Activated CD4-positive, alpha-beta T cell treated with anti-CD3 and anti-CD28 coated beads, Interleukin-2, Interleukin-6, amounts not matched to agents 100 ng/mL and 50 ng/mL, durations not matched to agents 16 hours and 8 hours (primary cell): ENCODE measurements at regions not wholly inside any gene's neighbourhood (a gene's known extent, or its start where the extent isn't known, plus 50 kb on each side); places are given as distances from the start of the nearest gene placed in this dataset.
A peak's percentile ranks its signal among the peaks of the same experiment; 100 is the strongest.

Experiments
- DNase-seq: peaks from one replicate; pipeline ENCODE4 v3.0.0-alpha.2; 2020

DNA sequence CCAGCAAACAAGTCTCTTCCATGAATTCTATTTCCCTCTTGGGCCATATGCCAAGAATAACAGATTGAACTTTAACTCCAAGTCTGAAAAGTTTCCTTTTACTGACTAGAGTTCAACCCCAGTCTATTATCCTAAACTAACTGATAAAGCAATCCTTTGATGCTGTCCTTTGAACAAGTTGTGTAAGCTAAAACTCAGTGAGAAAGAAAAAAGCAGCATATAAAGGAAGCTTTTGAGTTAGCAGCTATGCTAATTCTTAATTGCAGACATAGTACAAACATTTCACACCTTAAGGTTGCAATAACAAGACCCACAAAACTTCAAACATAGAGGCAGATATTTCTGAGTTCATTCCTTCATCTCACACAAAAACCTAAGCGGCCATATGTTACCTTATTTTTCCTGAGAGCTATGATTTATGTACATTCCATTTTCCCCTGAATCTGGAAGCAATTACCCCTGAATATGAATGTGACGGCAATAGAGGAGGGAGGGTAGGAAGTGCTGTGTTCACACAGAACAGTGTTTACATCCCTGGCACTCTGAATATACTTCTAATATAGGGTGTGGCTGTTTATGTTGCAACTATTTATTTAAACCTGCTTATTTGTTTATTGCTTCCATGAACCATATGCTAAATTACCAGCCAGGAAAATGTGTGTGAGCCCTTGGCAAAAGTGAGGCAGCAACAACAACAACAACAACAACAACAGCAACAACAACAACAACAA, 180.6 kb downstream of the IRS1 start:
- no peak for DNase-seq

DNA sequence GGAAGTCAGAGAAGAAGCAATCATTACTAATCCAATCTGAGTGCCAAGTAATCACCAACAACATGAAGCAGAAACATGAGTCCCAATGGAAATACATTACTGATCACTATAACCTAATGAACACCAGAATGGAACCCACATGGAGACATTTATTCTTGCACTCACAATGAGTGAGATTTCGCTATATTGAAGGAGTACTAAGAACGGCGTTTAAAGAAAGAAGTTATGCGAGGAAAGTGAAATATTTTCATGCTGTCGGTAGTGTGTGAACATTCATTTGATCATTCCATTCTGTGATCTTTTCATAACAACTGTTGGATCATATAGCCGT, 181.1 kb downstream of the IRS1 start:
- DNase-seq = no peak

DNA sequence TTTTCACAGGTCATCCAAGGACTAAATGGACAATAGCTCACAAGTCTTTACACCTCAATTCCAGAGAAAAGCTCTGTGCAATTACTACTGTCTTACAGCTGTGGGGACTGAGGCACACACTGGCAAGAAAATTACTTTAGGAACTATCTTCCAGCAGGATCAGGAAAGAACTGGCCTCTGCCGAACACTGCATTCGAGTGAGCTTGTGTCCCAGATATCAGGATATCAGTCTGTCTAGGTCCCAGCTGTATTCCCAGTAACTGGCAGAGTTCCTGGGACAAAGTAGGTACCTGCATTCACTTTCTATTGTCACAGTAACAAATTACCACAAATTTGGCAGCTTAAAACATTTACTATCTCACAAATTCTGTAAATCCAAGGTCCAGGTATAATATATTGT, 183.7 kb downstream of the IRS1 start:
- no peak for DNase-seq

DNA sequence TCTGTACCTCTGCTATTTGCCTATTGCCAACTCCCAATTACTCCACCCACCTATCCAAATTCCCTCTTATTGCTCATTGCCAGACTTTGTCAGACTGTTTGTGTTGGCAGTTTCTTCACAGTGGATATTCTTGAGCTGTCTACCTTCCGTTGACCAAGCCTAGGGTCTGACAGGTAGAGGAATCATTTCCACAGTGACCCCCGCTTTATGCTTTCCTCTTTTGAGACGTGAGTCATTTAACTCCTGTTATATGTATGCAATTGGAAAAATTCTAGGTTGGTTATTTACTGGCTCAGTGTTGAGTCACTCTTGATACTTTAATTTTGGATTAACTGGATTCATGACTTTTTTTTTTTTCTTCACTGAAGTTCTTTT, 187.7 kb downstream of the IRS1 start:
- no peak for DNase-seq

DNA sequence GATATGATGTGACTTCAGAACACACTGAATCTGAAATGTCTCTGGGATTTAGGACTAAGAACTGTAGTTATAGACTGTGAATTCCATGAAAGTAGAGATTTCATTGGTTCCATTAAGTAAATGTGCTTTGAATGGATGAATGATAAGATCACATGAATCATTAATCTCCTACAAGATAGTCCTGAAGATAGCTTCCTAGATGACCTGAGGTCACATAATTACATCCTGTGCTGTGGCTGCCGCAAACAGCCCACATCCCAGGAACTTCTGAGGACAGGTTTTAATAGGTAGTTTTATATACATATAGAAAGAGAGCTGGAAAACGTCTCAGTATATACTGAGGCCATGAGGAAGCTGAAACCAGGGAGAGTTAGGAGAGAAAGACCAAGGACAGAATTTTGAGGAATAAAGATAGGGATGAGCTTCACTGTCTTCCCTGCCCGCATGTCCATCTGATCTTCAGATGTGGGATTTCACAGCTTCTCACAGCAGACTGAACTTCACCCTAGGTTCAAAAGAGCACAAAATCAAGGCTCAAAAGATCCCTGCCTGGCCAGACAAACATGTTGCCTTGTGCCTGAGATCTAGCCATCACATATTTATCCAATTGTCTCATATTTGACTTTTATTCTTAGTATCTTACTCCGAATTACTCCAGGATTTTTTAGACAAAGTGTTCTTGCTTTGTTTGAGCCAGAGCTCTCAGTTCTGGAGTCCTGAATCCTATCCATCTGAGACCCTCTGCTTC, 188.2 kb downstream of the IRS1 start:
- DNase-seq = no peak

DNA sequence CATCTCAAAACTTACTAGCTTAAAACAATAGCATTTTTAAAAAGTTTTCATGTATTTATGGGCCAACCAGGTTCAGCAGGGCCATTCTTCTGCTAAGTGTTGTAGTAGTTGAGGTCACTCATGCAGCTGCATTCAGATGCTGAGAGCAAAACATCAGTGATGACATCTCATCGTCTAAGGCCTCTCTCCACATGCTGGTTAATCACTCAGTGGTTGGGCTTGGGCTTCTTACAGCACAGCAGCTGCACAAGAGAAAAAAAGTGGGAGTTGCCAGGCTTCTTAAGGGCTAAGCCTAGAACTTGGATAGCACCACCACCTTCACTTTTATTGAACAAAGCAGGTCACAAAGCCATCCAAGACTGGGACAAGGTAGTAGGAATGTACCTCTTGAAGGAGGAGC, 190.3 kb downstream of the IRS1 start:
- DNase-seq = no peak

DNA sequence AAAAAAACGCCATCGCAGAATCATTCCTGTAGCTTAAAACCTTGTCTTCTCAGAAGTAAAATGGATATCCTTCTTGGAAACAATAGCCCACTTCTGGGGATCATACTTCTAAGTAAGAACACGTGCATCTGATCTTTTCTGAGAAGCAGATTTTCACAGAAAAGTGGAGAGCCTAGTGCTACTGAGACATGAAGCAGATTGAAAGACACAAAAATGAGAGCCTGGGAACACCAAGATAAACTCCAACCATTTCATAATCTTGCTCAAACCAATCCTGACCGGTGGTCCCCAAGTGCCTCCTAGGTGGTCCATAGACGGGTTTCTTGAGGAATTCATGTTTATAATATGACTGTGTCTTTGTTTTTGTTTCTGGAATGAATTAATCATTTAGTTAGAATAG, 191.2 kb downstream of the IRS1 start:
- DNase-seq = peak; percentile 20

DNA sequence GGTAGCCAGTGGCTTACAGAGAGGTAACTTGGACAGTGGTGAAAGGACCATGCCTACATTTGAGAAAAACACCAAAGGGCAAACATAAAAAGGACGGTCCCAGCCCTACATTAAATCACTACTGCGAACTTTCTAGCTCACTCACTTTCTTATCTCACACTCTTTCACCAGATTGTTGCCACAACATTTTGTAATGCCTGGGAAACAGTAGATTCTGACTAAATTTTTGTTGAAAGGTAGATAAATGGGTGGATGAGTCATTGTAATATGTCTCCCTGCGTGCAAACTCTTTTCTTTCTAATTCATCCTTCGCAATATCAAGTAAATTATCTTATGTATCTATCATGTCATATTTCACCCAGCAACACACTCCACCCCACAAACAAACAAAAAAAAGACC, 192.2 kb downstream of the IRS1 start:
- no peak for DNase-seq

DNA sequence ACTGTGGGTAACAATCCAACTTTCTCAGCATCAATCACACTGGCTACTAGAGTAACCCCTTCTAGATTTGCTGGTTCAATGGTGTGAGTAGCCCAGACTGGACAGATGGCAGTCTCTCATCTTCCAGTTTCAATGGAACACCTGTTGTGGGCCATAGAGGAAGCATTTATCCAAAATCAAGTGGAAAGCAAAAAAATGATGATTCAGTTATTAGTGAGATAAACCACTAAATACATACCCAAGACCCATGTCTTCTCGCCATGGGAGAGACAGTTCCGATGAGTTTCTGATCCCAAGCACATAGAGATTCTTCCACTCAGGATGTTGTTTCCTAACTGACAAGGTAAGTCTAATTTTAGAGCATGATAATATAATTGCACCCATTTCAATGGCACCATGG, 194.0 kb downstream of the IRS1 start:
- DNase-seq = no peak

DNA sequence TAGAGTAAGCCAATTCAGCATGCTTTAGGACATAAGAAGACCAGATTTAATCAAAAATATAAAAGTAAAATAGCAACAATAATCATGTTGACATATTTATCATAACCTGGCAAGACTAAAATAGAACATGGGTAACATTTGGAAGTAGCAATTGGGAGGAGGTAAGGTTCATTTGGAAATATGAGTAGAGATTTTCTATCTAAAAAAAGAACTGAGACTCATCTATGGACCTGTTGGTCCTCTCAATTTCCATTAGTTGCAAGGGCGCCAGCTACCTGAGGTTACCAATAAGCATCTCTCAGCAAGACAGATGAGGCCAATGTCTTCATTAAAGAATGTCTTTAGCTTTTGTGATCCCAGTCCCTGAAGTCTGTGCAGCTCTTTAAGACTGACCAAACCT, 196.0 kb downstream of the IRS1 start:
- DNase-seq = no peak

DNA sequence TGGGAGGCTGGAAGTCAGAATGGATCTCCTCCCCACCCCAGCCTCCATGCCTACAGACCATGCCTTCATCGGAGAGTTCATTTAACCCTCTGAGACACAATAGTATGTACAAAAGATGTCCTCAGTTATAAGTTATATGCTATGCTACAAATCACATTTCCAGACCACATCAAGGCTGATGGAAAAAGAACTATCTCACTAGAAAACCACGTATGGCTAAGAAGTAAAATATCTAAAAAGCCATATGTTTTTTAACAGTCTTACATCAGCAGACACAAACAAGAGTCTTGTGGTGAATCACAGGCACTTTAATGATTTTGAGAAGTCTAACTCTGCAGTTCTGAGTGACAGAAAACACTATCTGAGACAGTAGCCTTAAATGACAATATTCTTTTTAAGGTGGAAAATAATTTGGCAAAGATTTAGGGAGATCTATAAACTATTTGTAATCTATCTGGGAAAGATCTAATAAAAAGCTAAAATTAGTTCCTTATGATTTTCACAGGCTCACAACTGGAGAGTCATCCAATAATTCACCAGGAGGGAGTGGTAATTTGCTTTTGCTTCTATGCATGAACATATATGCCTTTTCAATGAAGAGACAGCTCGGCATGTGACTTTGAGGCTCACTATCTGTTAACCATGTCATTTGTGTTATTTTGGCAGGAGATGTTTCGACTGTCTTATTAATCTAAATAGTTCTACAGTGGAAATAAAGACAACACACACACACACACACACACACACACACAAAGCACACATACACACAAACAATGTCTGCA, 197.5 kb downstream of the IRS1 start:
- no peak for DNase-seq

DNA sequence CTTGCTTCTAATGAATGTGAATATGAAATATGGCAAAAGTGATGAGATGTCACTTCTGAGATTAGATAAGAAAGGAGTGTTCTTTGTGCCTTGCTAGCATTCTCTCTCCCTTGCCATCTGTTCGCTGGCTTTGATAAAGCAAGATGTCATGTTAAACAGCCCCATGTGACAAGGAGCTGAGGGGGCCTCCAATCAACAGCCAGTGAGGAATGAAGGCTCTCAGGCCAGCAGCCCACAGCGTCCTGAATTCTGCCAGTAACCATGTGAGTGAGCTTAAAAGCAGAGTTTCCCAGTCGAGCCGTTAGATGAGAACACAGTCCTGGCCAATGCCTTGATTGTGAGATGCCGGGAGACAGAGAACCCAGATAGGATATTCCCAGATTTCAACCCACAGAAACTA, 198.8 kb downstream of the IRS1 start:
- DNase-seq = no peak

DNA sequence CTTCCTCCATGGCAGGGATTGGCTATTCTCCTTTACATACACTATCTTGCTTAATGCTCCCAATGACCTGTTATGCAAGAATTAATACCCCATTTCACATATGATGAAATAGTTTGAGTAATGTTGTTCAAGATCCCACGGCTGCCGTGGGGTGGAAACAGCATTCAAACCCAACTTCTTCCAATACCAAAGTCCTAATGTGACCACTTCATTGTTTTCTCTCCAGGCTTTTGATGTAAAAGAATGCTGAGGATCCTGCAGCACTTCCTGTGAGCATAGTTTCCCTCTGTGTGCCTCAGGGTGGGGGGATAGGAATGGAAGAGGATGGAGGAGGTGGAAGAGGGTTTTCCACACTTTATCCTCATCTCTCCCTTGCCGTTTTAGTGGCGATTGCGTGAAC, 199.4 kb downstream of the IRS1 start:
- no peak for DNase-seq

DNA sequence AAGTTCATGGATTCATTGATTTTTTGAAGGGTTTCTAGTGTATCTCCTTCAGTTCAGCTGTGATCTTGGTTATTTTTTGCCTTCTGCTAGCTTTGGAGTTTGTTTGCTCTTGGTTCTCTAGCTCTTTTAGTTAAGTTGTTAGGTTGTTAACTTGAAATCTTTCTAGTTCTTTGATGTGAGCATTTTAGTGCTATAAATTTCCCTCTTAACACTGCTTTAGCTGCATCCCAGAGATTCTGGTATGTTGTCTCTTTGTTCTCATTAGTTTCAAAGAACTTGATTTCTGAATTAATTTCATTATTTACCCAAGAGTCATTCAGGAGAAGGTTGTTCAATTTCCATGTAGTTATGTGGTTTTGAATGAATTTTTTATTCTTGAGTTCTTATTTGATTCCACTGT, 210.6 kb downstream of the IRS1 start:
- no peak for DNase-seq

DNA sequence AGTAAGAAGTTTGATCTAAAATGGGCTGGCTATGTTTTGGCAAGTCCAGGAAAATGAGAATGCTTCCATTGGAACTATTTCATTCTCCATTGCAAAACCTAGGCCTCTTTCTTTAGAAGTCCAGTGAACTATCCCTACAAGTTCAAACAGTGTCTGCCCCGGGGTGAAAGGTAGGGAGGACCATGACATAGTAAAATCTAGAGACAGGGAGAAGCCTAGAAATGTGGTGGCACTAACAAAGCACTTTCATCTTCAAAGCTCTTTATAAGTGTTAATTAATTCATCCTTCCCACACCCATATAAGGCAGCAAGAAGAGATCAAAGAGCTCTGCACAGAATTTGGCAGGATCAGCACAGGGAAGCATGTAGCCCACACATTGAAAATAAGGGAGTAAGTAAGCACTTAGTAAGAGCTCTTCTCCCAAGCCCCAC, 214.5 kb downstream of the IRS1 start:
- no peak for DNase-seq

DNA sequence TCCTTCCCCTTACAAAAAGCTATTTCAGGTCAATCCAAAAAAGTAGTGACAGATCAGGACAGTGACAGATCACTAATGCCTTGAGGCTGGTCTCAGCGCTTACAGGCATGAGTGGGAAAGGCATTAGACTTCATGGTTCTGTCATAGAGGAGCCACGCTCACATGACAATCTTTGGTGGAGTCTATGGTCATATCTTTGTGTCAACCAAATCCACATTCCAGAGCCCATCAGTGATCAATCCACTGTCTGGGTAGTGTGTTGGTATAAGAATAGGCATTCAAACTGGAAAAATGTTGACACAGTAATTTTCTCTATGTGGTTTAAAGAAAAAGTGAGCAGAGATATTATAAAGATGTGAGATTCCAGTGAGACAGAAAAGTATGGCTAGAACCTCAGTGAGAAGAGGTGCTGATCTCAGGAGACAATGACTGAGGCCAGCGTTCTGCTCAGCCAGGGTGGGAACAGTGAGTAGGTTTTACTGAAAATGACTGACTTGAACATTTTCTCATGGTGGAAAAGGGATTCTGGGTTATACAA, 215.0 kb downstream of the IRS1 start:
- DNase-seq = no peak

DNA sequence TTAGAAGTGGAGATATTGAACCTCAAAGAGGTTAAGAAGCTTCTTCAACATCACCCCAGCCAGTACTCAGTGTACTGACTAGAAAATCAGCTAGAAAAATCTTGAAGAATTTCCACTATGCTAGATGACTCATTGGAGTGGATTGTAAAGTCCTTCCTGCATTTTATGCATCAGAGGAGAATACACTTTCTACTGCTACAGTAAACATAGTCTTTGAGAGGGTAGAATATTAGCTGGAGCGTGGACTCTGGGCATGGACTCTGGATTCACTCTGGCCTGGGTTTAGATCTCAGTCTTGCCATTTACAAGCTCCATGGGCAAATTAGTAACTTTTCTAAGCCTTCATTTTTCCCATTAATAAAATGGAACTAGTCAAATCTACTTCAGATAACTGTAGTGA, 215.9 kb downstream of the IRS1 start:
- DNase-seq = no peak

DNA sequence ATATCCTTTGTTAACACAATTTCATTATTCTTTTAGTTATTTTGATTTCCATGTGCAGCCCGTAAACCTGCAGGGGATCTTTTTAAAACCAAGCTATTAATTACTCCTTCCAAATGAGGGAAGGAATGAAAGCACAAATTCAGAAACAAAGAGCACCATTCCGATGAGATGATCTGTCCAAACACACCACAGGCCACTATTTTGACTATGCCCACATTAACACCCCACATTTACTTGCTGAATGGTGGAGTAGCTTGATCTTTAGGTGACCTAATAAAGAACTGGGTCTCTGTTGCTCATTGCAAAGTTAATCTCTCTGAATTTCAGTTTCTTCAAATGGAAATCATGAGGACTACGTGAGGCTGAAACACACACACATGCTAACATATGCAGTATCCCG, 218.0 kb downstream of the IRS1 start:
- DNase-seq = no peak

DNA sequence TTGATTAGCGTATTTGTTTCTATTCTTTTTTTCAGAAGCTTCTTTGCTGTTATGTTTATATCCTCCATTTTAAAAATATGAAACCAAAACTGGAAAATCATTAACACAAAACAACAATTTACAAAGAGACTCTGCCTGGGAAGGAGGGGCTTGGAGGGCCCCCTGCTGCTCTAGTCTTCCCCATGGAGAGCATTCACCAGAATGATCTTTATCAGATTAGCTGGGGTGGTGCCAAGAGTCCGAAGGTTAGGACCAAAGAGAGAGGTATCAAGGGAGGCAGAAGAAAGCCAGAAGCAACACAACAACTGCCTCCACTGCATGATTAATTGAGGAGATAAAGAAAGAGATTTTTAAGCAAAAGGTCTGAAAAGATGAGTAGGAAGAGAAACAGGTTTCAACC, 218.6 kb downstream of the IRS1 start:
- DNase-seq = no peak

DNA sequence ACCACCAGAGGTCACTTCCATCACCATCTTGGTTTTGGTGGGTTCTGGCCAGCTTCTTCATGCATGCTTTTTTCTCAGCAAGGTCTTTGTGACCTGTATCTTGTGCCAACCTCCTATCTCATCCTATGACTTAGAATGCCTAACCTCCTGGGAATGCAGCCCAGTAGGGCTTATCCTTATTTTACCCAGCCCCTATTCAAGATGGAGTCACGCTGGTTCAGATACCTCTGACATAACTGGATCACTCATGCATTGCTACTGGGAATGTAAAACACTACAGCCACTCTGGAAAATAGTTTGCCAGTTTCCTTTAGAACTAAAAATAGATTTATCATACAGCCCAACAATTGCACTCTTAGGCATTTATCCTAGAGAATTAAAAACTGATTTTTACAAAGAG, 219.2 kb downstream of the IRS1 start:
- DNase-seq = no peak

DNA sequence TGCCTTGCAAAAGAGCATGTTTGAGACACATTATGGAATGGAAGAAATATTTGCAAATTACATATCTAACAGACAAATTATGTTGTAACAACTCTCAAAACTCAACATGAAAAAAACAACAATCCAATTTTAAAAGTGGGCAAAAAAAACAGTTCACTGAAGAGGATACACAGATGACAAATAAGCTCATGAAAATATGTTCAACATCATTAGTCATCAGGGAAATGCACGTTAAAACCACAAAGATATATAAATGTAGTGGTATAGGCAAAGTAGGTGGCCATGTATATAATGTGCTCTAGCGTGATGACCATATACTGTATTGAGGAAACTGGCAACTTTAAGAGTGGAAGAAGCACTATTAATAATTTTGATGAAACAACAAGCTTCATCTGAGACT, 220.1 kb downstream of the IRS1 start:
- DNase-seq = no peak

DNA sequence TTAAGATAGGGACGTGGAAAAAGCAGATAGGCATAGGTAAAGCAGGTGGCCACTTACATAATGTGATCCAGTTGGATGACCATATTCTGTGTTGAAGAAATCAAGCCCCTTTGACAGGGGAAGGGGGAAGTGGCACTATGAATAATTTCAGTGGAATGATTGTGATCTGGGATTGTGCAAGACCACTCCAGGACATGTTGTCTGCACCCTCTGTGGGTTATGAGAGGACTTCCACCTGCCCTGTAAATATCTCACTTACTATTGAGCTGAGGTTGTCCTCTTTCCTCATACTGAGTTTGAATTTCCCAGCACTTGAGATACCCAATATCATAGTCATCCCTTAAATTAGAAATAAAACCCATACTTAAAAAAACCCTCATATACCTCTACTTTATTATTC, 220.7 kb downstream of the IRS1 start:
- no peak for DNase-seq

DNA sequence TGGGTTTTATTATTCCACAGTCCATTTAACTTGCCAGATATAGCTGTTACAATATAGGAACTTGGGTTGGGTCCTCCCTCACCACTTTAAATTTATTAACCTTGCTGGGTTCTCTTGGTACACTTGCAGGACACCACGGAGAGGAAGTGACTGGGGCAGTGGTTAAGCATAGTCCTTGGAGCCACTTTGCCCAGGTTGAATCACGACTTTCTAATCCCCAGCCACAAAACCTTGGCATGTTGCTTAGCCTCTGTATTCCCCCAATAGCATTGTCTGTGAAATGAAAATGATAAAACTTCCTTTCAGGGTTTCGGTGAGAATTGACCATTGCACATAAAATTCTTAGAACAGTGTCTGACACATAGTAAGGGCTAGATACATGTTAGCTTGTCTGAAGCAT, 221.2 kb downstream of the IRS1 start:
- DNase-seq = no peak

DNA sequence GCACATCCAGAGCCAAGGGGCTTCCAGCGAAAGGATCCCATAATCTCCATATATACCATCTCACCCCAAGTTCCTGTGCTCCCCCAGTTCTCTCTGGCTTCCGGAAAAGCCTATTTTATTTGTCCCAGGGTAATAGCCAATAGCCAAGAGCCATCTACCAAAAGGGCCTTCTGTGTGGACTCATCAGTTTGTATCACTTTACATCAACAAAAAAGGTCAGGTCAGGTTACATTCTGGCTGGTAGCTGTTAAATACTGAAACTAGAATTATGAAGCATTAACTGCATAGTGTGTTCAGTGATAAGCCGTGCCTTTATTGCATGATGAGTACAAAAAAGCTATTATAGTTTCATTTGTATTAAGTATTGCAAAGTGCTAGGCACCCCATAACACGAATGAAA, 223.7 kb downstream of the IRS1 start:
- DNase-seq = no peak
